WTC11 (cell line): ENCODE measurements at regions not wholly inside any gene's neighbourhood (a gene's known extent, or its start where the extent isn't known, plus 50 kb on each side); places are given as distances from the start of the nearest gene placed in this dataset.

Experiments
- ATAC-seq: fragments of 200-7000 bp; cut with Tn5 transposase; 2 replicates; pipeline ENCODE4 v1.10.0; 2021; ENCODE audit warnings: mild to moderate bottlenecking, moderate library complexity
- CTCF ChIA-PET: fragments of 300-600 bp; sonication (Branson Sonifier 250); formaldehyde crosslinking; loops from one replicate; lab custom pipeline; 2021; ENCODE audit warnings: antibody characterized with exemption; lab: Charles Lee
- POLR2A ChIA-PET: fragments of 350-600 bp; sonication (Branson Sonifier 250); formaldehyde crosslinking; loops from one replicate; lab custom pipeline; 2021; ENCODE audit warnings: antibody characterized with exemption; lab: Charles Lee
- DNase-seq: peaks from one replicate; pipeline ENCODE4 v3.0.0; 2021; ENCODE audit warnings: low spot score
- H3K27ac Mint-ChIP-seq: 2 replicates; pipeline ENCODE4 v1.8.0; 2021; ENCODE audit warnings: mixed read lengths
- H3K27me3 Mint-ChIP-seq: 2 replicates; pipeline ENCODE4 v1.8.0; 2021; ENCODE audit warnings: low read depth, mild to moderate bottlenecking, moderate library complexity, mixed read lengths
- H3K36me3 Mint-ChIP-seq: 2 replicates; pipeline ENCODE4 v1.8.0; 2021; ENCODE audit warnings: mixed read lengths
- H3K4me1 Mint-ChIP-seq: 2 replicates; pipeline ENCODE4 v1.8.0; 2022; ENCODE audit warnings: mixed read lengths
- H3K4me3 Mint-ChIP-seq: 2 replicates; pipeline ENCODE4 v1.8.0; 2021; ENCODE audit warnings: mild to moderate bottlenecking, moderate library complexity, mixed read lengths
- H3K9me3 Mint-ChIP-seq: 2 replicates; pipeline ENCODE4 v1.8.0; 2021; ENCODE audit warnings: mixed read lengths
- AFF4 ChIP-seq: sonication (generic); formaldehyde crosslinking; IDR thresholded peaks from 2 replicates; pipeline ENCODE4 v1.8.1; 2023; ENCODE audit warnings: mild to moderate bottlenecking, missing genetic modification reagents, borderline replicate concordance
- E2F5 ChIP-seq: sonication (generic); formaldehyde crosslinking; IDR thresholded peaks from 2 replicates; pipeline ENCODE4 v1.8.1; 2022; ENCODE audit warnings: mild to moderate bottlenecking, moderate library complexity, missing genetic modification reagents
- ESRRA ChIP-seq: sonication (generic); formaldehyde crosslinking; IDR thresholded peaks from 2 replicates; pipeline ENCODE4 v1.8.1; 2022; ENCODE audit warnings: mild to moderate bottlenecking, missing genetic modification reagents, borderline replicate concordance
- FOXK1 ChIP-seq: sonication (generic); formaldehyde crosslinking; IDR thresholded peaks from 2 replicates; pipeline ENCODE4 v1.8.0; 2022; ENCODE audit warnings: mild to moderate bottlenecking, moderate library complexity, missing genetic modification reagents
- FOXP4 ChIP-seq: sonication (generic); formaldehyde crosslinking; IDR thresholded peaks from 2 replicates; pipeline ENCODE4 v1.8.0; 2022; ENCODE audit warnings: mild to moderate bottlenecking, missing genetic modification reagents
- HMGA2 ChIP-seq: fragments of 250-450 bp; sonication (Bioruptor Pico); IDR thresholded peaks from 2 replicates; pipeline ENCODE4 v1.4.0; 2021; ENCODE audit warnings: mild to moderate bottlenecking, moderate library complexity
- IRF2 ChIP-seq: sonication (generic); formaldehyde crosslinking; IDR thresholded peaks from 2 replicates; pipeline ENCODE4 v1.8.0; 2022; ENCODE audit warnings: low read depth, missing genetic modification reagents, borderline replicate concordance
- KAT7 ChIP-seq: sonication (generic); formaldehyde crosslinking; IDR thresholded peaks from 2 replicates; pipeline ENCODE4 v1.8.1; 2023; ENCODE audit warnings: missing genetic modification reagents, mild to moderate bottlenecking, borderline replicate concordance
- MYBL2 ChIP-seq: sonication (generic); formaldehyde crosslinking; IDR thresholded peaks from 2 replicates; pipeline ENCODE4 v1.8.1; 2023; ENCODE audit warnings: mild to moderate bottlenecking, moderate library complexity, missing genetic modification reagents
- NFATC4 ChIP-seq: fragments of 250-450 bp; sonication (Bioruptor Pico); IDR thresholded peaks from 2 replicates; pipeline ENCODE4 v1.9.0; 2021; ENCODE audit warnings: mild to moderate bottlenecking
- SMAD4 ChIP-seq: sonication (generic); formaldehyde crosslinking; IDR thresholded peaks from 2 replicates; pipeline ENCODE4 v1.8.0; 2022; ENCODE audit warnings: mild to moderate bottlenecking, missing genetic modification reagents
- SP1 ChIP-seq: sonication (generic); formaldehyde crosslinking; conservative IDR thresholded peaks from 2 replicates; pipeline ENCODE4 v1.8.1; 2022; ENCODE audit warnings: missing genetic modification reagents
- STAT6 ChIP-seq: sonication (generic); formaldehyde crosslinking; conservative IDR thresholded peaks from 2 replicates; pipeline ENCODE4 v1.8.1; 2023; ENCODE audit warnings: mild to moderate bottlenecking, low read depth, missing genetic modification reagents, moderate library complexity
- USF1 ChIP-seq: sonication (generic); formaldehyde crosslinking; IDR thresholded peaks from 2 replicates; pipeline ENCODE4 v1.8.0; 2022; ENCODE audit warnings: mild to moderate bottlenecking, missing genetic modification reagents
- ZBTB21 ChIP-seq: sonication (generic); formaldehyde crosslinking; IDR thresholded peaks from 2 replicates; pipeline ENCODE4 v1.8.1; 2023; ENCODE audit warnings: mild to moderate bottlenecking, missing genetic modification reagents, borderline replicate concordance
- ZNF138 ChIP-seq: sonication (generic); formaldehyde crosslinking; conservative IDR thresholded peaks from 2 replicates; pipeline ENCODE4 v1.8.1; 2022; ENCODE audit warnings: mild to moderate bottlenecking, moderate library complexity, missing genetic modification reagents
- ZNF263 ChIP-seq: sonication (generic); formaldehyde crosslinking; IDR thresholded peaks from 2 replicates; pipeline ENCODE4 v1.8.1; 2022; ENCODE audit warnings: low read depth, mild to moderate bottlenecking, moderate library complexity, missing genetic modification reagents
- ZNF416 ChIP-seq: fragments of 250-450 bp; sonication (Bioruptor Pico); IDR thresholded peaks from 2 replicates; pipeline ENCODE4 v1.9.0; 2021; ENCODE audit warnings: mild to moderate bottlenecking, inconsistent platforms
- ZNF423 ChIP-seq: fragments of 250-450 bp; sonication (Bioruptor Pico); IDR thresholded peaks from 2 replicates; pipeline ENCODE4 v2.1.2; 2022; ENCODE audit warnings: mild to moderate bottlenecking, moderate library complexity

- H3K9me3 Mint-ChIP-seq: peaks cover 20% of the 10 kb centered on the region
- ChIA-PET CTCF (no interaction called here), POLR2A (no interaction called here)
- no peaks in the 10 kb centered on the region for H3K36me3 Mint-ChIP-seq
- no peaks in the 10 kb centered on the region for H3K27me3 Mint-ChIP-seq
- no peak overlapping the region for H3K27ac Mint-ChIP-seq
- DNase-seq: no peak
- TF ChIP-seq ZNF138 (CRISPR knock-in tag): no peak
- no peak for TF ChIP-seq HMGA2 (CRISPR knock-in tag)
- TF ChIP-seq ZNF423 (CRISPR knock-in tag): no peak
- TF ChIP-seq ZNF263 (CRISPR knock-in tag): no peak
- TF ChIP-seq MYBL2 (CRISPR knock-in tag): no peak
- TF ChIP-seq ZBTB21 (CRISPR knock-in tag): no peak
- TF ChIP-seq ESRRA (CRISPR knock-in tag): no peak
- TF ChIP-seq SP1 (CRISPR knock-in tag): no peak
- TF ChIP-seq KAT7: no peak
- TF ChIP-seq E2F5: no peak
- no peak for TF ChIP-seq FOXK1 (CRISPR knock-in tag)
- TF ChIP-seq SMAD4 (CRISPR knock-in tag): no peak
- no peak overlapping the region for H3K4me3 Mint-ChIP-seq
- no peak for ATAC-seq
- no peaks in the 10 kb centered on the region for H3K4me1 Mint-ChIP-seq
These were observed 83.7 kb downstream of the MCFD2 start for GRCh38 chr2:46831869-46832265.

- DNase-seq (no peak), ATAC-seq (no peak)
- POLR2A ChIA-PET: no interaction called here
- Mint-ChIP-seq H3K4me1 (no peaks in the 10 kb centered on the region), H3K4me3 (no peak overlapping the region), H3K27ac (no peak overlapping the region), H3K9me3 (peaks cover 20% of the 10 kb centered on the region), H3K27me3 (no peaks in the 10 kb centered on the region), H3K36me3 (no peaks in the 10 kb centered on the region)
- CTCF ChIA-PET: no interaction called here
- TF ChIP-seq IRF2 (CRISPR knock-in tag): no peak
These were observed 84.3 kb downstream of the MCFD2 start for GRCh38 chr2:46831051-46831868.

- no peaks in the 10 kb centered on the region for H3K4me1 Mint-ChIP-seq
- no peaks in the 10 kb centered on the region for H3K36me3 Mint-ChIP-seq
- H3K27me3 Mint-ChIP-seq: no peaks in the 10 kb centered on the region
- no peak overlapping the region for H3K27ac Mint-ChIP-seq
- no peak for DNase-seq
- CTCF ChIA-PET: interaction anchor here (0.6 kb wide), 1 partner anchor 99 kb away, joined by 3 read pairs; no protein-coding TSS in a partner anchor
- POLR2A ChIA-PET: no interaction called here
- peaks cover 20% of the 10 kb centered on the region for H3K9me3 Mint-ChIP-seq
- ATAC-seq: no peak
- no peak overlapping the region for H3K4me3 Mint-ChIP-seq
- TF ChIP-seq E2F5: no peak
- TF ChIP-seq NFATC4: no peak
- no peak for TF ChIP-seq SMAD4 (CRISPR knock-in tag)
- TF ChIP-seq ZNF416 (CRISPR knock-in tag): no peak
- TF ChIP-seq AFF4 (CRISPR knock-in tag): no peak
- no peak for TF ChIP-seq USF1 (CRISPR knock-in tag)
- no peak for TF ChIP-seq STAT6 (CRISPR knock-in tag)
- TF ChIP-seq FOXP4: no peak
These were observed 86.2 kb downstream of the MCFD2 start for GRCh38 chr2:46829231-46829995.
